ENCODE measurements at regions not wholly inside any gene's neighbourhood (a gene's known extent, or its start where the extent isn't known, plus 50 kb on each side); places are given as distances from the start of the nearest gene placed in this dataset.

GRCh38 chr11:129590030-129590752 lies 214.5 kb downstream of the BARX2 start:
- no peak for DNase-seq
- intact Hi-C loops (cut with DNase I) = no loop called here

GRCh38 chr11:129590753-129591475 lies 215.3 kb downstream of the BARX2 start:
- H3K9ac ChIP-seq (ENCODE audit: low read depth in 2 of 2, low read length in 2 of 2) = no peak overlapping the region
- H3K9me3 ChIP-seq = no peaks in the 10 kb centered on the region
- TF ChIP-seq CTCF (IDR thresholded peaks at IDR 0.05) = no peak
- H3K4me3 ChIP-seq = no peak overlapping the region
- no peaks in the 10 kb centered on the region for H3K36me3 ChIP-seq
- H3K4me1 ChIP-seq = no peaks in the 10 kb centered on the region
- H3K27me3 ChIP-seq = no peaks in the 10 kb centered on the region
- intact Hi-C loops (cut with DNase I) = no loop called here
- H3K27ac ChIP-seq = no peak overlapping the region
- no peak for DNase-seq

More at GRCh38 chr11:129590030-129590752, 214.5 kb downstream of the BARX2 start:
- Histone ChIP-seq H3K27me3 (no peaks in the 10 kb centered on the region), H3K4me1 (no peaks in the 10 kb centered on the region), H3K9ac (ENCODE audit: low read depth in 2 of 2, low read length in 2 of 2) (no peak overlapping the region), H3K9me3 (no peaks in the 10 kb centered on the region), H3K36me3 (no peaks in the 10 kb centered on the region), H3K4me3 (no peak overlapping the region), H3K27ac (no peak overlapping the region)
- TF ChIP-seq CTCF (IDR thresholded peaks at IDR 0.05) = no peak

- Histone ChIP-seq H3K9me3 (no peaks in the 10 kb centered on the region), H3K27ac (no peak overlapping the region), H3K9ac (ENCODE audit: low read depth in 2 of 2, low read length in 2 of 2) (no peak overlapping the region), H3K4me3 (no peak overlapping the region), H3K4me1 (no peaks in the 10 kb centered on the region), H3K36me3 (no peaks in the 10 kb centered on the region), H3K27me3 (no peaks in the 10 kb centered on the region)
- DNase-seq = no peak
- intact Hi-C loops (cut with DNase I) = no loop called here
- no peak for TF ChIP-seq CTCF (IDR thresholded peaks at IDR 0.05)
These were observed 215.9 kb downstream of the BARX2 start for GRCh38 chr11:129591527-129591926.

- Histone ChIP-seq H3K4me3 (no peak overlapping the region), H3K27ac (no peak overlapping the region)
- intact Hi-C loops (cut with DNase I) = no loop called here
These were observed 216.5 kb downstream of the BARX2 start for GRCh38 chr11:129592191-129592590.

GRCh38 chr11:129593098-129593497 lies 217.4 kb downstream of the BARX2 start:
- H3K9me3 ChIP-seq = no peaks in the 10 kb centered on the region
- intact Hi-C loops (cut with DNase I) = no loop called here
- no peaks in the 10 kb centered on the region for H3K4me1 ChIP-seq
- TF ChIP-seq CTCF (IDR thresholded peaks at IDR 0.05) = no peak
- H3K4me3 ChIP-seq = no peak overlapping the region
- H3K27ac ChIP-seq = no peak overlapping the region
- no peaks in the 10 kb centered on the region for H3K27me3 ChIP-seq
- H3K9ac ChIP-seq (ENCODE audit: low read depth in 2 of 2, low read length in 2 of 2) = no peak overlapping the region
- no peaks in the 10 kb centered on the region for H3K36me3 ChIP-seq
- no peak for DNase-seq

More at GRCh38 chr11:129592191-129592590, 216.5 kb downstream of the BARX2 start:
- Histone ChIP-seq H3K9ac (ENCODE audit: low read depth in 2 of 2, low read length in 2 of 2) (no peak overlapping the region), H3K36me3 (no peaks in the 10 kb centered on the region), H3K9me3 (no peaks in the 10 kb centered on the region), H3K27me3 (no peaks in the 10 kb centered on the region), H3K4me1 (no peaks in the 10 kb centered on the region)
- TF ChIP-seq CTCF (IDR thresholded peaks at IDR 0.05) = no peak
- no peak for DNase-seq

All from colonic mucosa (tissue), 4 donors.